GM21717 (cell line): ENCODE measurements at regions not wholly inside any gene's neighbourhood (a gene's known extent, or its start where the extent isn't known, plus 50 kb on each side); places are given as distances from the start of the nearest gene placed in this dataset.
"Not testable (repeated sequence)": the region's sequence is repeated elsewhere in the genome, so short reads cannot be mapped to it uniquely, and the experiment has no call there.

Experiments
- ATAC-seq: cut with Tn5 transposase; IDR thresholded peaks from one replicate; pipeline ENCODE4 v1.9.1; 2021; ENCODE audit warnings: mild to moderate bottlenecking, moderate library complexity; ENCODE audit not compliant: unreplicated experiment

- ATAC-seq = no peak
Observed at GRCh38 chr2:59851836-59852475, 701.5 kb downstream of the BCL11A start.

GRCh38 chr2:59850554-59850953 is 702.9 kb downstream of the BCL11A start:
- no peak for ATAC-seq

GRCh38 chr2:59833941-59834340 is 719.5 kb downstream of the BCL11A start:
- no peak for ATAC-seq

- no peak for ATAC-seq
Observed at GRCh38 chr2:59830601-59831000, 722.9 kb downstream of the BCL11A start.

- no peak for ATAC-seq
Observed at GRCh38 chr2:59827677-59828076, 725.8 kb downstream of the BCL11A start.

- ATAC-seq = no peak
Observed at GRCh38 chr2:59826177-59826576, 727.3 kb downstream of the BCL11A start.

GRCh38 chr2:59824314-59824713 is 729.1 kb downstream of the BCL11A start:
- ATAC-seq = no peak

GRCh38 chr2:59816075-59816474 is 737.4 kb downstream of the BCL11A start:
- no peak for ATAC-seq

GRCh38 chr2:59810283-59810682 is 743.2 kb downstream of the BCL11A start:
- ATAC-seq = not testable (repeated sequence)

- no peak for ATAC-seq
Observed at GRCh38 chr2:59806486-59806885, 747.0 kb downstream of the BCL11A start.

GRCh38 chr2:59804732-59805131 is 748.7 kb downstream of the BCL11A start:
- no peak for ATAC-seq

GRCh38 chr2:59803586-59803985 is 749.9 kb downstream of the BCL11A start:
- ATAC-seq = no peak

GRCh38 chr2:59798687-59799232 is 754.7 kb downstream of the BCL11A start:
- no peak for ATAC-seq

- no peak for ATAC-seq
Observed at GRCh38 chr2:59791004-59791618, 762.3 kb downstream of the BCL11A start.

GRCh38 chr2:59790186-59791003 is 763.1 kb downstream of the BCL11A start:
- ATAC-seq = no peak

- no peak for ATAC-seq
Observed at GRCh38 chr2:59789523-59789922, 763.9 kb downstream of the BCL11A start.

- ATAC-seq = no peak
Observed at GRCh38 chr2:59787095-59787494, 766.4 kb downstream of the BCL11A start.

- ATAC-seq = no peak
Observed at GRCh38 chr2:59786684-59787083, 766.8 kb downstream of the BCL11A start.

GRCh38 chr2:59779571-59779970 is 773.9 kb downstream of the BCL11A start:
- no peak for ATAC-seq

GRCh38 chr2:59777120-59777519 is 776.3 kb downstream of the BCL11A start:
- ATAC-seq = no peak

GRCh38 chr2:59776726-59777008 is 776.8 kb downstream of the BCL11A start:
- ATAC-seq = no peak
